Fibroblast of the aortic adventitia (primary cell): ENCODE measurements at regions not wholly inside any gene's neighbourhood (a gene's known extent, or its start where the extent isn't known, plus 50 kb on each side); places are given as distances from the start of the nearest gene placed in this dataset.
"Not testable (repeated sequence)": the region's sequence is repeated elsewhere in the genome, so short reads cannot be mapped to it uniquely, and the experiment has no call there.

Source experiments
- DNase-seq: peaks from one replicate; pipeline ENCODE4 v3.0.0-alpha.2; 2010; ENCODE audit warnings: low read depth
- H3K4me3 ChIP-seq: 2 replicates; pipeline ENCODE4 v1.5.1; 2011; ENCODE audit warnings: low read depth, mild to moderate bottlenecking, control low read depth, low read length, moderate library complexity
- TF ChIP-seq, protein P1 (sequence below): IDR thresholded peaks from 2 replicates; pipeline ENCODE4 v1.5.1; 2011; ENCODE audit warnings: mild to moderate bottlenecking, low read length, control low read depth, inconsistent platforms; ENCODE audit not compliant: insufficient read depth

DNA sequence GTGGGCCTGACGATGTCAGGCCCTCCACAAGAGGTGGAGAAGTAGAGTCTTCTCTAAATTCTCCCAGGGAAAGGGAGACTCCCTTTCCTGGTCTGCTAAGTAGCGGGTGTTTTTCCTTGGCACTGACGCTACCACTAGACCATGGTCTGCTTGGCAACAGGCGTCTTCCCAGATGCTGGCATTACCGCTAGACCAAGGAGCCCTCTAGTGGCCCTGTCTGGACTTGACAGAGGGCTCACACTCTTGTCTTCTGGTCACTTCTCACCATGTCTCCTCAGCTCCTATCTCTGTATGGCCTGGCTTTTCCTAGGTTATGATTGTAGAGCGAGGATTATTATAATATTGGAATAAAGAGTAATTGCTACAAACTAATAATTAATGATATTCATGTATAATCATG lies 51.1 kb upstream of the RASSF6 start:
- not testable (repeated sequence) for DNase-seq, H3K4me3 ChIP-seq

DNA sequence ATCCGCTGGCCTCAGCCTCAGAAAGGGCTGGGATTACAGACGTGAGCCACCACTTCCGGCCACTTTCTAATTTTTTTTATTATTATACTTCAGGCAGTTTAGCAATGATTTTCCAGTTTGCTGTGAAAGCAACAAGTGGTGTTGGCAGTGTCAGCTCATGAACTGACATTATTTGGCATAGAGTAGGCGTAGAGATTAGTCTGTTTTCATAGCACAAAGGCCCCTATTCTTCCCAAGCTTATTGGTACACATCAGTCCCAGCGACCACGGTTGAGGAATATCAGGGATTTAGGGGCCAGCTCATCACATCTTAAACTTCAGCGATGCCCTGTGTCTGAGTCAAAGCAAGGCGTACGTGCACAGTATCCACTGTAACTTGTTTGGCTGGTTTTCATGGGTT lies 53.0 kb upstream of the RASSF6 start:
- TF ChIP-seq, protein P1, sequence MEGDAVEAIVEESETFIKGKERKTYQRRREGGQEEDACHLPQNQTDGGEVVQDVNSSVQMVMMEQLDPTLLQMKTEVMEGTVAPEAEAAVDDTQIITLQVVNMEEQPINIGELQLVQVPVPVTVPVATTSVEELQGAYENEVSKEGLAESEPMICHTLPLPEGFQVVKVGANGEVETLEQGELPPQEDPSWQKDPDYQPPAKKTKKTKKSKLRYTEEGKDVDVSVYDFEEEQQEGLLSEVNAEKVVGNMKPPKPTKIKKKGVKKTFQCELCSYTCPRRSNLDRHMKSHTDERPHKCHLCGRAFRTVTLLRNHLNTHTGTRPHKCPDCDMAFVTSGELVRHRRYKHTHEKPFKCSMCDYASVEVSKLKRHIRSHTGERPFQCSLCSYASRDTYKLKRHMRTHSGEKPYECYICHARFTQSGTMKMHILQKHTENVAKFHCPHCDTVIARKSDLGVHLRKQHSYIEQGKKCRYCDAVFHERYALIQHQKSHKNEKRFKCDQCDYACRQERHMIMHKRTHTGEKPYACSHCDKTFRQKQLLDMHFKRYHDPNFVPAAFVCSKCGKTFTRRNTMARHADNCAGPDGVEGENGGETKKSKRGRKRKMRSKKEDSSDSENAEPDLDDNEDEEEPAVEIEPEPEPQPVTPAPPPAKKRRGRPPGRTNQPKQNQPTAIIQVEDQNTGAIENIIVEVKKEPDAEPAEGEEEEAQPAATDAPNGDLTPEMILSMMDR: no peak
- no peak overlapping the region for H3K4me3 ChIP-seq
- DNase-seq: no peak

DNA sequence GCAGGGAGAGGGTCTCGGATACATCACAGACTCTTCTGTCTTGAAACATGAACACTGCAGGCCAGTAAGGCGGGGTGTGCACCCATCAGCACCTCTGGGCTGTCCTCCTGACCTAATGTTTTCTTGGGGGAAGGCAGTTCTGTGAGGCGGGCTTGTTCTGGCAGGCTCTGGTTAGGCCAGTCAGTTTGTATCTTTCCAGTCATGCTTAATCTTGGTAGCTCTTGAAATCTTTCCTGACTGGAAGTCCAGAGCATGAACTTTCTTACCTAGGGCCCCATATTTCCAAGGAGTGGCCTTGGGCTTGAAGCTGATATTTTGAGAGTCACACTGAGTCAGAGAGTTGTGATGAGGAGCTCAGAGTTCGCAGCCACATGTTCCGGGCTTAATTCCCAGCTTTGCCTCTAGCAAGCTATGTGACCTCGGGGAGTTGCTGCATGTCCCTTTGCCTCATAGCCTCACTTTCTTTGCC lies 54.2 kb upstream of the RASSF6 start:
- no peak for DNase-seq

DNA sequence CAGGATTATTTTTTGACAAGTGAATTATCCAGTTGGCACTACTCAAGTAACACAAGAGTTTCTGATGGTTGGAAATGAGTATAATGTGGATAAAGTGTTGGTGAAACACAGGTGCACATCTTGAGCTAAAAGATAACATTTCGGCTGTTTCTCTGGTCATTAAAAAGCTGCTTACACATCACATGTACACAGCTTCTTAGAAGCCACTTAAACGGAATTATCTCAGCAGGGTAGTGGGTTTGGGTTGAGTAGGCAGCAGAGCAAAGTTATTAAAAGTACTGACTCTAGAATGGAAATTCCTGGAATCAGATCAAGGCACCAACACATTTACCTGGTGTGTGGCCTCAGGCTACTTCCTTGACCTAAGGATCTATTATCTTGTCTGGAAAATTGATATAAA lies 55.4 kb upstream of the RASSF6 start:
- no peak for DNase-seq
- TF ChIP-seq, protein P1: no peak
- no peak overlapping the region for H3K4me3 ChIP-seq

More for the DNA sequence above, 54.2 kb upstream of the RASSF6 start:
- TF ChIP-seq, protein P1: no peak
- H3K4me3 ChIP-seq: no peak overlapping the region

DNA sequence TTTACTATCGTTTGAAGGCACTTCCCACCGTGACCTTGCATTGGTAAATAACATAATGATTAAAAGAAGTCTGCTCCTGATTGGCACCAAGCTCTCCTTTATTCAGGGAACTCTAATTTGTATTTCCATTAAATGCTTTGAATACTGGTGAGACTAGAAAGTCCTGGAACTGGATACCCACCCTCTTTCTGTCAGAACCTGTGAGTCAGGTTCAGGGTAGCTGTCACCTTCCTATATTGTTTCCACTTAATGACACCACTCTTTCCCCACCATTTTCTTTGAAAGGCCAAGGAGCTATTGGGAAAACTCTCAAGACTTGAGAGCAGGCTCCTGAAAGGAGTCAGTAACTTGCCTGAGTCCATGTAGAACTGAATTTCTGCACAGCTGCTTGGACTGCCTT lies 55.9 kb upstream of the RASSF6 start:
- DNase-seq: no peak

DNA sequence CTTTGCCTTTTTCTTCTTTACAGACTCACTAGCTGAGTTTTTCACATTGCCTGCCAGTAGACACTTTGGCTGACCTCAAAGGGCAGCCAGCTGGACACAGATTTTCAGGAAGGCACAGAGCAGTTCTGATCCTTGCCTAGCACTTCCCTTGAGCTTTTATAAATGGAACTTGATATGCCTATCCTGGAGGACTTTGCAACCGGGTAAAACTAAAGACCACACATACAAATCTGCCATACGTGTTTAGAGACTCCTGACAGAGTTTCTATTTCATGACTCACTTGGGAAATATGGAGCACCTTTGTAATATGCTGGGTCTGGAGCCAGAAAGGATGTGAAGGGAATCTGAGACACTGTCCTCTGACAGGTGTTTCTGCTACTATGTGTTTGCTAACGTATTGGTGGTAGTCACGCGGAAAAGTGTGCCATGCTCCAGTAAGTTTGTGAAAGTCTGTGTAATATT lies 56.7 kb upstream of the RASSF6 start:
- no peak overlapping the region for H3K4me3 ChIP-seq
- TF ChIP-seq, protein P1: no peak
- DNase-seq: peak; percentile 37

More for the DNA sequence above, 55.9 kb upstream of the RASSF6 start:
- no peak overlapping the region for H3K4me3 ChIP-seq
- TF ChIP-seq, protein P1: no peak

DNA sequence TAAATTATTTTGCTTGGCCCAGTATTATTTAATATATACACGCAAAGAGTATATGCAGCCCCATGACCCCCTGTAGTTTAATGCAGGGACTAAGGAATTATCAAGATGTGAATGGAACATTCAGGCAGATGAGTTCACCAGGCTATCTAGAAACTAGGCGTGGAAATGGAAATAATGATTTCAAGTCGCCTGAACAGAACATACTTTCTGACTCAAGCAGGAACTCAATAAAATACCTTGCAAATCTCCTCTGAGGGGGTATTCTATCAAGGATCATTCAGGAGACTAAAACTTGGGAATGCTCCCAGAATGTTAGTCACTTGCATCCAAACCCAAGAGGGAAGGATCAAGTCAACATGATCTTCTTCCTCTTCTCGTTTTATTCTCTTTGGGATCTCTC lies 59.6 kb upstream of the RASSF6 start:
- no peak overlapping the region for H3K4me3 ChIP-seq
- TF ChIP-seq, protein P1: no peak
- peak; percentile 90 for DNase-seq
